Osteocyte (in vitro differentiated cells): ENCODE measurements at regions not wholly inside any gene's neighbourhood (a gene's known extent, or its start where the extent isn't known, plus 50 kb on each side); places are given as distances from the start of the nearest gene placed in this dataset.

Source experiments
- DNase-seq: peaks from one replicate; pipeline ENCODE4 v3.0.0; 2021; ENCODE audit warnings: mixed read lengths; ENCODE audit not compliant: unreplicated experiment; ENCODE audit errors: extremely low spot score
- H3K27ac Mint-ChIP-seq: one replicate; pipeline ENCODE4 v1.8.0; 2021; ENCODE audit warnings: mild to moderate bottlenecking, mixed read lengths; ENCODE audit not compliant: unreplicated experiment
- H3K27me3 Mint-ChIP-seq: one replicate; pipeline ENCODE4 v1.8.0; 2021; ENCODE audit warnings: mixed read lengths; ENCODE audit not compliant: unreplicated experiment
- H3K36me3 Mint-ChIP-seq: one replicate; pipeline ENCODE4 v1.8.0; 2021; ENCODE audit warnings: mixed read lengths; ENCODE audit not compliant: unreplicated experiment
- H3K4me1 Mint-ChIP-seq: one replicate; pipeline ENCODE4 v1.8.0; 2021; ENCODE audit warnings: mixed read lengths; ENCODE audit not compliant: unreplicated experiment
- H3K4me3 Mint-ChIP-seq: one replicate; pipeline ENCODE4 v1.8.0; 2021; ENCODE audit warnings: mild to moderate bottlenecking, moderate library complexity, mixed read lengths; ENCODE audit not compliant: unreplicated experiment
- H3K9me3 Mint-ChIP-seq: one replicate; pipeline ENCODE4 v1.8.0; 2021; ENCODE audit warnings: mixed read lengths; ENCODE audit not compliant: unreplicated experiment
- TF ChIP-seq, protein P1 (sequence below): fragments of 200-600 bp; sonication (generic); IDR thresholded peaks from 2 replicates; pipeline ENCODE4 v1.5.0; 2021; ENCODE audit warnings: antibody characterized with exemption, mild to moderate bottlenecking, moderate library complexity

DNA sequence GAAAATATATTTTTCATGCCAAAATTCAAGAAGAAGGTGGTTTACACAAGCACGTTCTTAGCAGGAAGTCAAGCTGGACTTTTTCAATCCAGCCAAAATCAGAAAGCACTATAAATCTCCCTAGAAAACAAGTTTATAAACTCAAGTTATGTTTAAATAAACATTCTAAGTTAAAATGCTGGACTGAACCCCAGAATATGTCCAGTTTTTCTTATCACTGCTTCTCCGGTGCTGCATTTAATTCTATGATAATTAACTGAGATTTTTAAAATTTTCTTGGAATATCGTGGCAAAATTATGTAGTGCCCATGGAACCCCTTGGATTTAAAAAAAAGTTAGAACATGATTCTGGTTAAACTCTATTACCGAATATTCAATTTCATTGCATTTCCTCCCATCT lies 218.2 kb upstream of the MDFIC2 start:
- Mint-ChIP-seq H3K4me3 (no peak overlapping the region), H3K27me3 (no peaks in the 10 kb centered on the region), H3K27ac (no peak overlapping the region), H3K36me3 (no peaks in the 10 kb centered on the region), H3K9me3 (no peaks in the 10 kb centered on the region), H3K4me1 (peaks cover 10% of the 10 kb centered on the region)
- no peak for DNase-seq
- TF ChIP-seq, protein P1, sequence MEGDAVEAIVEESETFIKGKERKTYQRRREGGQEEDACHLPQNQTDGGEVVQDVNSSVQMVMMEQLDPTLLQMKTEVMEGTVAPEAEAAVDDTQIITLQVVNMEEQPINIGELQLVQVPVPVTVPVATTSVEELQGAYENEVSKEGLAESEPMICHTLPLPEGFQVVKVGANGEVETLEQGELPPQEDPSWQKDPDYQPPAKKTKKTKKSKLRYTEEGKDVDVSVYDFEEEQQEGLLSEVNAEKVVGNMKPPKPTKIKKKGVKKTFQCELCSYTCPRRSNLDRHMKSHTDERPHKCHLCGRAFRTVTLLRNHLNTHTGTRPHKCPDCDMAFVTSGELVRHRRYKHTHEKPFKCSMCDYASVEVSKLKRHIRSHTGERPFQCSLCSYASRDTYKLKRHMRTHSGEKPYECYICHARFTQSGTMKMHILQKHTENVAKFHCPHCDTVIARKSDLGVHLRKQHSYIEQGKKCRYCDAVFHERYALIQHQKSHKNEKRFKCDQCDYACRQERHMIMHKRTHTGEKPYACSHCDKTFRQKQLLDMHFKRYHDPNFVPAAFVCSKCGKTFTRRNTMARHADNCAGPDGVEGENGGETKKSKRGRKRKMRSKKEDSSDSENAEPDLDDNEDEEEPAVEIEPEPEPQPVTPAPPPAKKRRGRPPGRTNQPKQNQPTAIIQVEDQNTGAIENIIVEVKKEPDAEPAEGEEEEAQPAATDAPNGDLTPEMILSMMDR, result no peak

DNA sequence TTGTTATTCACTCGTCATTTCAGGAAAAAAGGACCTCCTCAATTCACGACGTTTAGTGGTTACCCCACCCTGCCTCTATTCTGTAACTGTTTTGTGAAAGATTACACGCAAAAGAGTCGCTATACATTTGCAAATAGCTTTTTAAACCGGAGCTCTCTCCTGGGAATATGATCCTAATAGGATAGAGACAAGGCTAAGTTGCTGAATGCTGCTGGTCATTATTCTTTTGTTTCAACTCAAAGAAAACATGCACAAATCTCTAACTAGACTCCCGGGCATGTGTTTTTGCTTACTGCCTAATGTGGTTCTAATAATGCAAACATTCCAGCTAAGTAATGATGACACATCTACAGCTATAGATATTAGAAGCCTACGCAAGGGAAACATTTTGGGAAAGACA lies 214.6 kb upstream of the MDFIC2 start:
- Mint-ChIP-seq H3K27ac (no peak overlapping the region), H3K4me1 (peaks cover 10% of the 10 kb centered on the region), H3K9me3 (no peaks in the 10 kb centered on the region), H3K36me3 (no peaks in the 10 kb centered on the region), H3K27me3 (no peaks in the 10 kb centered on the region), H3K4me3 (no peak overlapping the region)
- DNase-seq, result no peak
- TF ChIP-seq, protein P1, result no peak

DNA sequence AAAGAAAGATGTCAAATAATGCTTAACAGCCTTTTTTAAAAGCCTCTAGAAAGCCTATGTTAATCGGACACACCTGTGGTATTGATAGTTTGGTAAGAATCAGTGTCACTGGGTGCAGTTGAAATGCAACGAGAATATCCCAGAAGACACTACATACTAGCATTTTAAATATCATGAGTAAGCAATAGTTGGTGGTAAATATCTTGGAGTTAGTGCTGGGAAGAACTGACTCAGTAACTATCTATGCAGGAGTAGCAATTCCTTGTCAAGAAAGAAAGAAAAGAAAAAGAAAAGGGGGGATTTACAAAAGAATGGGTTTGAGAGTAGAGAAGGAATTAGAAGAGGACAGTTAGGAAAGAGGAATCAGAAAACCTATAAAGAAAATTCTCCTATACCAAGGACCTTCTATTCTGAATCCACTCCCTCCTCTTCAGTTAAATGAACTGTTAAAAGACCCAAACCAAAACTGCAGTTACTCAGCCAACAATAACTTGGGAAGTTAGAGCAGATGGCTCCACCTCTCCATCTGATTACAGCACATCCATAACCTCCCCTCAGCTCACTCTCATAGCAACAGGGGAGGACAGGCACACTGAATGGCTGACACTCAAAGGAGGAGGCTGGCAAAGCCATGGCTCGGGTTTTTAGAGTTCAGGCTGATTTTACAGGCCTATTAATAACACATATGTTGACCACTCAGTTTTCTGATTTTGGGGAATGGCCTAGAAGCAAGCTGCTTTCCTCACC lies 207.6 kb upstream of the MDFIC2 start:
- Mint-ChIP-seq H3K36me3 (no peaks in the 10 kb centered on the region), H3K27ac (no peak overlapping the region)
- no peak for DNase-seq

DNA sequence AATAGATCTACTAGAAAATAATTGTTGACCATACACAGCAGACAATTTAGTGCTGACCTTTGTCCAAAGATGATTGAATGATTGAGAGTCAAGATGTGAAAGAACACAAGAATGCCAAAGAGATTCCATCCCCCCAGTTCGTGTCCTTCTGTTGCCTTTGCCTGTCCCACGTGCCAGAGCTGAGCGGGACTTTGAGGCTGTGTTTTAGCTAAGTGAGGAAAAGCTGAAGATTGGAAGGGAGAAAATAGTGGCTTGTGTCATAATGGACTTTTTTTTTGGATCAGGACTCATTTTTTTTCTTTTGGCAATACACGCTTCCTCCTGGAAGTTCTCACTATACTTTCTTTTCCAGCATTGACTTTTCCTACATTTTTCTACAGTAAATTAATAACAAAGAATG lies 206.6 kb upstream of the MDFIC2 start:
- Mint-ChIP-seq H3K27ac (no peak overlapping the region), H3K4me1 (no peaks in the 10 kb centered on the region), H3K36me3 (no peaks in the 10 kb centered on the region), H3K9me3 (no peaks in the 10 kb centered on the region), H3K27me3 (peaks cover 11% of the 10 kb centered on the region), H3K4me3 (no peak overlapping the region)
- no peak for DNase-seq
- TF ChIP-seq, protein P1, result no peak

More for the DNA sequence above, 207.6 kb upstream of the MDFIC2 start:
- TF ChIP-seq, protein P1, result no peak
- no peak overlapping the region for H3K4me3 Mint-ChIP-seq
- H3K27me3 Mint-ChIP-seq, result peaks cover 9% of the 10 kb centered on the region
- H3K9me3 Mint-ChIP-seq, result no peaks in the 10 kb centered on the region
- H3K4me1 Mint-ChIP-seq, result no peaks in the 10 kb centered on the region

DNA sequence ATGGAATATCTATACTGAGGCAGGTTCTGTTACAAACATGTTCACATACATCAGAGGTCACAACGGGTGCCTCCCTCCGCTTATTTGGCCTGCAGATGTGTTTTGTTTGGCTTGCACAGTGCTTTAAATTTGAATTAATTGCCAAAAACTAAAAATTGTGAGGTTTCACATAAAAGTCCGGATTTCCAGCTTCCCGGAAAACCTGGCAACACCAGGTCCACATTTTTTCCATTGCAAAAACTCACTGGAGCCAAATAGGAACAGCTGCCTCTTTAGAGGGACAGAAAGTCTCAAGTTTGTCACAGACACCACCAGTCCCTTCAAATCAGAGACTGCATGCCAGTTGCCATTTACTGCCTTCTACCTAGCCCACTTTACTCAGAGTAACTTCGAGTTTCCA lies 205.9 kb upstream of the MDFIC2 start:
- no peak for DNase-seq
- Mint-ChIP-seq H3K27ac (no peak overlapping the region), H3K9me3 (no peaks in the 10 kb centered on the region), H3K36me3 (no peaks in the 10 kb centered on the region), H3K4me1 (no peaks in the 10 kb centered on the region), H3K4me3 (no peak overlapping the region), H3K27me3 (peaks cover 13% of the 10 kb centered on the region)
- TF ChIP-seq, protein P1, result no peak
